Caco-2 (cell line): ENCODE measurements at regions not wholly inside any gene's neighbourhood (a gene's known extent, or its start where the extent isn't known, plus 50 kb on each side); places are given as distances from the start of the nearest gene placed in this dataset.

Experiments used
- BruUV-seq: library from RNA; stranded (reverse); fragments of 400-500 nt; replicated peaks from 2 replicates; lab custom pipeline; 2021; lab: Mats Ljungman, UMichigan
- CTCF ChIA-PET: fragments of 300-600 bp; sonication (Branson Sonifier 250); formaldehyde crosslinking; loops from one replicate; lab custom pipeline; 2022; ENCODE audit warnings: antibody characterized with exemption; lab: Charles Lee
- POLR2A ChIA-PET: fragments of 300-600 bp; sonication (Branson Sonifier 250); formaldehyde crosslinking; loops from one replicate; lab custom pipeline; 2022; ENCODE audit warnings: antibody characterized with exemption; lab: Charles Lee
- DNase-seq, 2 experiments: peaks; one replicate each; pipeline versions ENCODE4 v3.0.0 to v3.0.0-alpha.2; 2020 to 2022
- H3K27me3 ChIP-seq: replicated peaks from 2 replicates; pipeline ENCODE4 v1.6.0; 2011; ENCODE audit warnings: low read length; ENCODE audit not compliant: control insufficient read depth, insufficient read depth
- H3K36me3 ChIP-seq: 2 replicates; pipeline ENCODE4 v1.5.1; 2011; ENCODE audit warnings: low read length; ENCODE audit not compliant: control insufficient read depth, insufficient read depth
- H3K4me1 ChIP-seq: fragments of 250-450 bp; sonication (Bioruptor Pico); 2 replicates; pipeline ENCODE4 v1.5.1; 2020; ENCODE audit warnings: mild to moderate bottlenecking
- H3K4me3 ChIP-seq: 2 replicates; pipeline ENCODE4 v1.5.1; 2011; ENCODE audit warnings: low read depth, mild to moderate bottlenecking, control low read depth, low read length
- H3K9me3 ChIP-seq: fragments of 250-450 bp; sonication (Bioruptor Pico); 2 replicates; pipeline ENCODE4 v1.5.1; 2020; ENCODE audit warnings: mild to moderate bottlenecking, moderate library complexity
- H3K27ac Mint-ChIP-seq: one replicate; pipeline ENCODE4 v1.8.0; 2022; ENCODE audit warnings: mixed read lengths; ENCODE audit not compliant: unreplicated experiment
- H3K27me3 Mint-ChIP-seq: one replicate; pipeline ENCODE4 v1.8.0; 2022; ENCODE audit warnings: mixed read lengths; ENCODE audit not compliant: insufficient read depth, unreplicated experiment
- H3K36me3 Mint-ChIP-seq: one replicate; pipeline ENCODE4 v1.8.0; 2022; ENCODE audit warnings: mild to moderate bottlenecking, mixed read lengths; ENCODE audit not compliant: insufficient read depth, unreplicated experiment
- H3K4me1 Mint-ChIP-seq: one replicate; pipeline ENCODE4 v1.8.0; 2022; ENCODE audit warnings: low read depth, mixed read lengths; ENCODE audit not compliant: unreplicated experiment
- H3K4me3 Mint-ChIP-seq: one replicate; pipeline ENCODE4 v1.8.0; 2022; ENCODE audit warnings: mild to moderate bottlenecking, moderate library complexity, mixed read lengths; ENCODE audit not compliant: unreplicated experiment
- H3K9me3 Mint-ChIP-seq: one replicate; pipeline ENCODE4 v1.8.0; 2022; ENCODE audit warnings: mixed read lengths; ENCODE audit not compliant: unreplicated experiment
- CTCF ChIP-seq, 2 experiments: fragments of 200-600 bp in 1 of 2; IDR thresholded peaks; 1 replicate in 1 of 2; 2 replicates in 1 of 2; pipeline versions ENCODE4 v1.5.1 to v1.8.0; 2011 to 2022; ENCODE audit warnings: antibody characterized with exemption in 1 of 2, control low read depth in 1 of 2, inconsistent platforms in 1 of 2, low read depth in 1 of 2, low read length in 1 of 2, mild to moderate bottlenecking in 1 of 2, moderate library complexity in 1 of 2; ENCODE audit not compliant: insufficient read depth in 1 of 2, severe bottlenecking in 1 of 2, unreplicated experiment in 1 of 2
- intact Hi-C: fragments of 100-400 bp; cut with micrococcal nuclease; formaldehyde crosslinking; loops from one replicate; pipeline ENCODE4 v1.10.0; 2022; ENCODE audit not compliant: unreplicated experiment

DNA sequence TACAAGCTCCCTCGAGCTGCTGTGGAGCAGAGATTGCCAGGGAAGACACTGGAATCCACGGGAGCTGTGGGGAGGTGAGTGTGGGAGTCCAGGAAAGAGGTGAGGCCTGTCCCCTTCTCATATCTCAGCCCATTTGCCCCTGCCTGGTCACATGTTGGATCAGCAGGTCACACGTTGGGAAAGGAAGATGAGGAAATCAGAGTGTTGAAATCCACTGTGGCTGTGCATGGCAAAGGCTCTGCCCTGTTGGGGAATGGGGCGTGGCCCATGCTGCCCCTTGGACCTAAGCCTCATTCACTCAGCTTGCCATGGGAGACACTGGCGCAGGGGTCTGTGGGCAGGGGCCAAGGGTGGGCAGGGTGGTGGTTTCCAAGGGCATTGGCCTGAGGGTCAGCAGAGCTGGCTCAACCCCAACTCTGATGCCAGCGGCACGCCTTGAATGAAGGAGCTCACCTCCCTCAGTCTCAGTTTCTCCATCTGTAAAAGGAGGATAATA, 85.4 kb upstream of the CPEB4 start:
- H3K9me3 ChIP-seq: 0 out of 2 replicates have a peak, but pooled peaks cover 3% of the 10 kb centered on the region
- no peaks in the 10 kb centered on the region for H3K27me3 ChIP-seq
- H3K36me3 Mint-ChIP-seq: no peaks in the 10 kb centered on the region
- H3K4me1 Mint-ChIP-seq: peaks cover 7% of the 10 kb centered on the region
- ChIA-PET POLR2A (no interaction called here), CTCF (no interaction called here)
- H3K27me3 Mint-ChIP-seq: no peaks in the 10 kb centered on the region
- no peaks in the 10 kb centered on the region for H3K9me3 Mint-ChIP-seq
- H3K4me1 ChIP-seq: peaks cover 22% of the 10 kb centered on the region
- intact Hi-C loops: no loop called here
- H3K4me3 Mint-ChIP-seq: no peak overlapping the region
- no peak overlapping the region for H3K4me3 ChIP-seq
- no peaks in the 10 kb centered on the region for H3K36me3 ChIP-seq
- no peak overlapping the region for H3K27ac Mint-ChIP-seq
- BruUV-seq: no TSS peak
- no peak for TF ChIP-seq CTCF (IDR thresholded peaks at IDR 0.05; ENCODE audit: insufficient read depth in 1 of 2, low read depth in 1 of 2, low read length in 1 of 2, severe bottlenecking in 1 of 2, unreplicated experiment in 1 of 2)
- peak; percentile 65 to 79 for DNase-seq

DNA sequence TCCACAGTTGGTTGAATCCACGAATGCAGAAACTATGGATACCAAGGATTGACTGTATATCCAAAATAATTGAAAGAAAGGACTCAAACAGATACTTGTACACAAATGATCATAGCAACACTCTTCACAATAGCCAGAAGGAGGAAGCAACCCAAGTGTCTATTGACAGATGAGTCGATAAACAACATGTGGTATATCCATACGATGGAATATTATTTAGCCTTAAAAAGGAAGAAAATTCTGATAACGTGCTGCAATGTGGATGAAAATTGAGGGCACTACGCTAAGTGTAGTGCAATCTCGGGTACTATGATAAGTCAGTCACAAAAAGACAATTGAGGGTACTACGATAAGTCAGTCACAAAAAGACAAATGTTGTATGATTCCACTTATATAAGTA, 83.6 kb upstream of the CPEB4 start:
- no peak for DNase-seq
- Histone ChIP-seq H3K4me3 (no peak overlapping the region), H3K27me3 (no peaks in the 10 kb centered on the region), H3K36me3 (no peaks in the 10 kb centered on the region), H3K4me1 (peaks cover 22% of the 10 kb centered on the region), H3K9me3 (0 out of 2 replicates have a peak, but pooled peaks cover 3% of the 10 kb centered on the region)
- intact Hi-C loops: no loop called here
- no peak overlapping the region for H3K27ac Mint-ChIP-seq
- no peaks in the 10 kb centered on the region for H3K9me3 Mint-ChIP-seq
- no peaks in the 10 kb centered on the region for H3K27me3 Mint-ChIP-seq
- BruUV-seq: no TSS peak
- POLR2A ChIA-PET: no interaction called here
- CTCF ChIA-PET: no interaction called here
- no peak overlapping the region for H3K4me3 Mint-ChIP-seq
- TF ChIP-seq CTCF (IDR thresholded peaks at IDR 0.05; ENCODE audit: insufficient read depth in 1 of 2, low read depth in 1 of 2, low read length in 1 of 2, severe bottlenecking in 1 of 2, unreplicated experiment in 1 of 2): no peak
- peaks cover 7% of the 10 kb centered on the region for H3K4me1 Mint-ChIP-seq
- no peaks in the 10 kb centered on the region for H3K36me3 Mint-ChIP-seq

DNA sequence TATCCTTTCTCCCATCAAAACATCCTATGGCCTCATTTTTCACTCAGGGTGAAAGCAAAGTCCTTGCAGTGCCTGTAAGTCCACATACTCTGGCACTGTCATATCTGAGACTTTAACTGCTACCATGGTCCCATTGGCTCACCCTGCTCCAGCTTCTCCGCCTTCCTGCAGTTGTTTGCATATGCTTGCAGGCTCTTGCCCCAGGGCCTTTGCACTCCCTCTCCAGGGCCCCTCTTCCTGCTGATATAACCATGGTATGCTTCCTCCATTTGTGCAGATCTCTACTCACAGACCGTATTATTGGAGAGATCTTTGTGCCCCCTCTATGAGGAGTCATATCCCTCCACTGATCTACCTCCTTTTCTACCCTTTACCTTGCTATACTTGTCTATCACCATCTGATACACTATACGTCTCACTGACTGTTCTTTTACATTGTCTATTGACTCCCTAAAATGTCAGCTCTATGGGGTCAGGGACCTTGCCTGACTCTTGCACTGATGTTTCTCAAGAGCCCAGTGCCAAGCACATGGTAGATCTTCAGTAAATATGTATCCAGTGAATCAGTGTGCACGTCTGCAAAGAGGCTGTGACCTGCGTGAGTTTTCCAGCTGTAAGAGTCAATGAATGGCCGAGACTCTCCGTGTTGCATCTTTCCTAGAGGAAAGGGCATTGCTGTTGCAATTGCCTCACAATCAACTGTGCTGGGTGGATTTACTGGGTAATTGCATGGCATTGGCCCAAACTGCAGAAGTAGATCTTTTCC, 81.7 kb upstream of the CPEB4 start:
- ChIA-PET CTCF (no interaction called here), POLR2A (no interaction called here)
- no peaks in the 10 kb centered on the region for H3K36me3 Mint-ChIP-seq
- no peak overlapping the region for H3K4me3 Mint-ChIP-seq
- peaks cover 14% of the 10 kb centered on the region; the same call in 1 of the 2 replicates for H3K4me1 ChIP-seq
- no TSS peak for BruUV-seq
- H3K27ac Mint-ChIP-seq: no peak overlapping the region
- no peaks in the 10 kb centered on the region for H3K27me3 ChIP-seq
- DNase-seq: peak; percentile 24 to 53
- H3K9me3 Mint-ChIP-seq: peaks cover 16% of the 10 kb centered on the region
- H3K4me1 Mint-ChIP-seq: peaks cover 7% of the 10 kb centered on the region
- no peaks in the 10 kb centered on the region for H3K27me3 Mint-ChIP-seq
- intact Hi-C loops: no loop called here
- H3K4me3 ChIP-seq: no peak overlapping the region
- no peaks in the 10 kb centered on the region for H3K36me3 ChIP-seq
- H3K9me3 ChIP-seq: 0 out of 2 replicates have a peak, but pooled peaks cover 3% of the 10 kb centered on the region
- no peak for TF ChIP-seq CTCF (IDR thresholded peaks at IDR 0.05; ENCODE audit: insufficient read depth in 1 of 2, low read depth in 1 of 2, low read length in 1 of 2, severe bottlenecking in 1 of 2, unreplicated experiment in 1 of 2)
